Parathyroid adenoma (tissue), 2 donors: ENCODE measurements at regions not wholly inside any gene's neighbourhood (a gene's known extent, or its start where the extent isn't known, plus 50 kb on each side); places are given as distances from the start of the nearest gene placed in this dataset.

Experiments used
- H2AFZ ChIP-seq: fragments of 300-600 bp; sonication (generic); one replicate; pipeline ENCODE4 v1.7.0; 2017; ENCODE audit warnings: antibody characterized with exemption, mild to moderate bottlenecking
- H3K27ac ChIP-seq: fragments of 300-600 bp; sonication (generic); one replicate; pipeline ENCODE4 v1.7.0; 2017
- H3K27me3 ChIP-seq: fragments of 300-600 bp; sonication (generic); one replicate; pipeline ENCODE4 v1.7.0; 2017; ENCODE audit warnings: low read length; ENCODE audit not compliant: control insufficient read depth, insufficient read depth
- H3K36me3 ChIP-seq: fragments of 300-600 bp; sonication (generic); one replicate; pipeline ENCODE4 v1.7.0; 2017; ENCODE audit warnings: low read length; ENCODE audit not compliant: control insufficient read depth, insufficient read depth
- H3K4me1 ChIP-seq: fragments of 300-600 bp; sonication (generic); one replicate; pipeline ENCODE4 v1.7.0; 2017; ENCODE audit warnings: control low read depth
- H3K4me2 ChIP-seq: fragments of 300-600 bp; sonication (generic); one replicate; pipeline ENCODE4 v1.7.0; 2017; ENCODE audit warnings: low read length
- H3K4me3 ChIP-seq: fragments of 300-600 bp; sonication (generic); one replicate; pipeline ENCODE4 v1.7.0; 2017; ENCODE audit warnings: low read depth, low read length
- H3K79me2 ChIP-seq: fragments of 300-600 bp; sonication (generic); one replicate; pipeline ENCODE4 v1.7.0; 2017; ENCODE audit warnings: control low read depth
- H3K9ac ChIP-seq: fragments of 300-600 bp; sonication (generic); one replicate; pipeline ENCODE4 v1.7.0; 2017; ENCODE audit warnings: mild to moderate bottlenecking
- H3K9me3 ChIP-seq: fragments of 300-600 bp; sonication (generic); one replicate; pipeline ENCODE4 v1.7.0; 2017; ENCODE audit warnings: low read length; ENCODE audit not compliant: control insufficient read depth
- CTCF ChIP-seq: fragments of 300-600 bp; sonication (generic); IDR thresholded peaks from one replicate; pipeline ENCODE4 v1.7.0; 2017; ENCODE audit warnings: antibody characterized with exemption, mild to moderate bottlenecking
- donor health status: primary hyperparathyroidism.

- no peak overlapping the region for H3K9ac ChIP-seq
- H3K27ac ChIP-seq = no peak overlapping the region
- no peaks in the 10 kb centered on the region for H3K27me3 ChIP-seq
- no peak overlapping the region for H3K4me3 ChIP-seq
- no peaks in the 10 kb centered on the region for H3K9me3 ChIP-seq
- no peaks in the 10 kb centered on the region for H3K4me1 ChIP-seq
- H3K36me3 ChIP-seq = no peaks in the 10 kb centered on the region
- no peak overlapping the region for H2AFZ ChIP-seq
- no peak for TF ChIP-seq CTCF
- H3K79me2 ChIP-seq = no peaks in the 10 kb centered on the region
- no peak overlapping the region for H3K4me2 ChIP-seq
These were observed 1171.3 kb downstream of the EFNB2 start for GRCh38 chr13:105364191-105364590.

- H3K4me3 ChIP-seq = no peak overlapping the region
- no peak overlapping the region for H2AFZ ChIP-seq
- no peaks in the 10 kb centered on the region for H3K36me3 ChIP-seq
- H3K79me2 ChIP-seq = no peaks in the 10 kb centered on the region
- TF ChIP-seq CTCF = no peak
- H3K27me3 ChIP-seq = no peaks in the 10 kb centered on the region
- H3K4me1 ChIP-seq = no peaks in the 10 kb centered on the region
- H3K27ac ChIP-seq = no peak overlapping the region
- no peaks in the 10 kb centered on the region for H3K9me3 ChIP-seq
- no peak overlapping the region for H3K4me2 ChIP-seq
- no peak overlapping the region for H3K9ac ChIP-seq
These were observed 1171.9 kb downstream of the EFNB2 start for GRCh38 chr13:105363261-105364190.

GRCh38 chr13:105353654-105354053 is 1181.8 kb downstream of the EFNB2 start:
- H3K4me2 ChIP-seq = no peak overlapping the region
- no peak overlapping the region for H3K9ac ChIP-seq
- no peaks in the 10 kb centered on the region for H3K36me3 ChIP-seq
- no peak overlapping the region for H2AFZ ChIP-seq
- H3K4me1 ChIP-seq = no peaks in the 10 kb centered on the region
- no peaks in the 10 kb centered on the region for H3K79me2 ChIP-seq
- H3K4me3 ChIP-seq = no peak overlapping the region
- no peaks in the 10 kb centered on the region for H3K9me3 ChIP-seq
- H3K27me3 ChIP-seq = no peaks in the 10 kb centered on the region
- TF ChIP-seq CTCF = no peak
- H3K27ac ChIP-seq = no peak overlapping the region

- TF ChIP-seq CTCF = no peak
- no peak overlapping the region for H3K4me3 ChIP-seq
- H3K9me3 ChIP-seq = no peaks in the 10 kb centered on the region
- H3K36me3 ChIP-seq = no peaks in the 10 kb centered on the region
- no peak overlapping the region for H3K4me2 ChIP-seq
- H3K9ac ChIP-seq = no peak overlapping the region
- H3K79me2 ChIP-seq = no peaks in the 10 kb centered on the region
- no peaks in the 10 kb centered on the region for H3K27me3 ChIP-seq
- H2AFZ ChIP-seq = no peak overlapping the region
- no peaks in the 10 kb centered on the region for H3K4me1 ChIP-seq
- H3K27ac ChIP-seq = no peak overlapping the region
These were observed 1186.3 kb downstream of the EFNB2 start for GRCh38 chr13:105349082-105349723.
